ENCODE measurements at regions not wholly inside any gene's neighbourhood (a gene's known extent, or its start where the extent isn't known, plus 50 kb on each side); places are given as distances from the start of the nearest gene placed in this dataset.
"Not testable (repeated sequence)": the region's sequence is repeated elsewhere in the genome, so short reads cannot be mapped to it uniquely, and the experiment has no call there.

- not testable (repeated sequence) for H3K27ac Mint-ChIP-seq; H2BK120ac ChIP-seq (ENCODE audit: low read depth, low read length, poor library complexity, severe bottlenecking); H2BK20ac ChIP-seq (ENCODE audit: low read depth, low read length, poor library complexity, severe bottlenecking); H3K4ac ChIP-seq (ENCODE audit: low read depth, low read length); H4K20me1 ChIP-seq (ENCODE audit: control insufficient read depth, insufficient read depth, insufficient read length); H3K56ac ChIP-seq (ENCODE audit: insufficient read length, low read depth, low read length); H3K18ac ChIP-seq (ENCODE audit: insufficient read length, low read depth, low read length); H3K27ac ChIP-seq (ENCODE audit: insufficient read length, low read depth, low read length); H3K4me1 Mint-ChIP-seq; H2AK5ac ChIP-seq (ENCODE audit: insufficient read length, low read length); H3K27me3 Mint-ChIP-seq (ENCODE audit: low read depth); H3K23ac ChIP-seq (ENCODE audit: insufficient read length, low read depth, low read length); H2BK5ac ChIP-seq (ENCODE audit: insufficient read length, low read length); H4K5ac ChIP-seq (ENCODE audit: insufficient read length, low read depth, low read length); H2BK12ac ChIP-seq (ENCODE audit: insufficient read length, low read depth, low read length); H4K8ac ChIP-seq (replicated peaks; ENCODE audit: insufficient read length, low read depth, low read length); DNase-seq; H3T11ph ChIP-seq (ENCODE audit: low read length); H3K9me3 ChIP-seq (ENCODE audit: control insufficient read depth, low read depth, low read length); H2AFZ ChIP-seq (ENCODE audit: low read length); H3K27me3 ChIP-seq (ENCODE audit: insufficient read depth, low read length); H3K9ac ChIP-seq (ENCODE audit: extremely low read depth, insufficient read length, low read length); H3K4me1 ChIP-seq (ENCODE audit: insufficient read depth, low read length); H4K91ac ChIP-seq (ENCODE audit: insufficient read length, low read depth, low read length); H3K4me3 Mint-ChIP-seq; H3K4me2 ChIP-seq (ENCODE audit: insufficient read depth, insufficient read length, low read length); H3K23me2 ChIP-seq (ENCODE audit: insufficient read length, low read depth, low read length, poor library complexity, severe bottlenecking); H3K14ac ChIP-seq (ENCODE audit: insufficient read depth, low read length); H2BK15ac ChIP-seq (ENCODE audit: low read depth, low read length); H3K79me1 ChIP-seq (ENCODE audit: insufficient read depth, low read depth, low read length, poor library complexity, severe bottlenecking); H3K79me2 ChIP-seq (ENCODE audit: insufficient read depth, low read length)
- H3K36me3 Mint-ChIP-seq (ENCODE audit: insufficient read depth in 1 of 3, low read depth in 3 of 3): peaks cover 7 to 24% (median 23%) of the 10 kb centered on the region in 3 experiments
- peaks cover 18 to 32% of the 10 kb centered on the region in 2 experiments for H3K9me3 Mint-ChIP-seq
- no CpG with 5 or more reads among the region's 1 CpG for WGBS (ENCODE audit: extremely low coverage, insufficient read length, low lambda C conversion rate)
These were observed 443.5 kb downstream of the SH2D1A start for GRCh38 chrX:124789874-124790273.
